ENCODE measurements at regions not wholly inside any gene's neighbourhood (a gene's known extent, or its start where the extent isn't known, plus 50 kb on each side); places are given as distances from the start of the nearest gene placed in this dataset.
"Not testable (repeated sequence)": the region's sequence is repeated elsewhere in the genome, so short reads cannot be mapped to it uniquely, and the experiment has no call there.

GRCh38 chr11:79609511-79609910 lies 168.7 kb upstream of the TENM4 start:
- no peaks in the 10 kb centered on the region for H3K9me3 ChIP-seq (ENCODE audit: control insufficient read depth, low read length)
- H3K4me3 ChIP-seq (ENCODE audit: insufficient read depth in 1 of 2, low read depth in 1 of 2, low read length in 2 of 2) = no peak overlapping the region
- no peaks in the 10 kb centered on the region for H3K4me1 ChIP-seq (ENCODE audit: control insufficient read depth, insufficient read depth, low read depth, low read length)
- H2BK120ac ChIP-seq (ENCODE audit: low read depth, low read length) = no peak overlapping the region
- H3K18ac ChIP-seq (ENCODE audit: low read depth in 1 of 2, low read length in 2 of 2) = no peak overlapping the region
- H2BK15ac ChIP-seq (ENCODE audit: low read depth, poor library complexity, severe bottlenecking) = no peak overlapping the region
- H3K79me1 ChIP-seq (replicated peaks; ENCODE audit: low read length, poor library complexity, severe bottlenecking) = no peaks in the 10 kb centered on the region
- WGBS = 71% methylated on average over 2 of the region's 2 CpGs
- H3K14ac ChIP-seq (ENCODE audit: low read length in 2 of 2) = no peak overlapping the region
- H2BK5ac ChIP-seq (ENCODE audit: low read depth, low read length, poor library complexity, severe bottlenecking) = no peak overlapping the region
- H3K27ac ChIP-seq (ENCODE audit: low read length, poor library complexity, severe bottlenecking) = no peak overlapping the region
- no peak overlapping the region for H2AK5ac ChIP-seq (ENCODE audit: low read length, severe bottlenecking)
- H4K91ac ChIP-seq (ENCODE audit: low read length) = no peak overlapping the region
- no peak overlapping the region for H3K9ac ChIP-seq (ENCODE audit: low read length)
- no peak overlapping the region for H3K4me2 ChIP-seq (ENCODE audit: low read length, poor library complexity, severe bottlenecking)
- H3K27me3 ChIP-seq (ENCODE audit: control insufficient read depth in 1 of 2, insufficient read depth in 1 of 2, low read length in 2 of 2) = no peaks in the 10 kb centered on the region
- DNase-seq = no peak
- no peak overlapping the region for H3K23ac ChIP-seq (ENCODE audit: low read length in 2 of 2)
- no peak overlapping the region for H3K4ac ChIP-seq (ENCODE audit: low read depth in 1 of 2, low read length in 2 of 2)
- H2AFZ ChIP-seq (ENCODE audit: low read depth, low read length) = no peak overlapping the region
- no peak overlapping the region for H2BK12ac ChIP-seq (ENCODE audit: low read length in 2 of 2)
- no peaks in the 10 kb centered on the region for H3K36me3 ChIP-seq (ENCODE audit: control insufficient read depth in 1 of 2, insufficient read depth in 2 of 2, low read depth in 1 of 2, low read length in 2 of 2)
- H4K8ac ChIP-seq (ENCODE audit: low read length) = no peak overlapping the region

- not testable (repeated sequence) for H3K27ac ChIP-seq (ENCODE audit: low read length, poor library complexity, severe bottlenecking); H2BK15ac ChIP-seq (ENCODE audit: low read depth, poor library complexity, severe bottlenecking); H3K9me3 ChIP-seq (ENCODE audit: control insufficient read depth, low read length); H3K4me3 ChIP-seq (ENCODE audit: insufficient read depth in 1 of 2, low read depth in 1 of 2, low read length in 2 of 2); H4K91ac ChIP-seq (ENCODE audit: low read length); H2BK120ac ChIP-seq (ENCODE audit: low read depth, low read length); DNase-seq; H4K8ac ChIP-seq (ENCODE audit: low read length); H2AK5ac ChIP-seq (ENCODE audit: low read length, severe bottlenecking); H3K4me2 ChIP-seq (ENCODE audit: low read length, poor library complexity, severe bottlenecking); H3K4ac ChIP-seq (ENCODE audit: low read depth in 1 of 2, low read length in 2 of 2); H3K14ac ChIP-seq (ENCODE audit: low read length in 2 of 2); H2BK12ac ChIP-seq (ENCODE audit: low read length in 2 of 2); H3K36me3 ChIP-seq (ENCODE audit: control insufficient read depth in 1 of 2, insufficient read depth in 2 of 2, low read depth in 1 of 2, low read length in 2 of 2); H3K9ac ChIP-seq (ENCODE audit: low read length); H3K18ac ChIP-seq (ENCODE audit: low read depth in 1 of 2, low read length in 2 of 2); H2BK5ac ChIP-seq (ENCODE audit: low read depth, low read length, poor library complexity, severe bottlenecking); H3K23ac ChIP-seq (ENCODE audit: low read length in 2 of 2); H3K4me1 ChIP-seq (ENCODE audit: control insufficient read depth, insufficient read depth, low read depth, low read length); H3K79me1 ChIP-seq (replicated peaks; ENCODE audit: low read length, poor library complexity, severe bottlenecking); H2AFZ ChIP-seq (ENCODE audit: low read depth, low read length); H3K27me3 ChIP-seq (ENCODE audit: control insufficient read depth in 1 of 2, insufficient read depth in 1 of 2, low read length in 2 of 2)
- 89% methylated on average over 1 of the region's 3 CpGs for WGBS
Measured at GRCh38 chr11:79606461-79606860, 165.6 kb upstream of the TENM4 start.

DNA sequence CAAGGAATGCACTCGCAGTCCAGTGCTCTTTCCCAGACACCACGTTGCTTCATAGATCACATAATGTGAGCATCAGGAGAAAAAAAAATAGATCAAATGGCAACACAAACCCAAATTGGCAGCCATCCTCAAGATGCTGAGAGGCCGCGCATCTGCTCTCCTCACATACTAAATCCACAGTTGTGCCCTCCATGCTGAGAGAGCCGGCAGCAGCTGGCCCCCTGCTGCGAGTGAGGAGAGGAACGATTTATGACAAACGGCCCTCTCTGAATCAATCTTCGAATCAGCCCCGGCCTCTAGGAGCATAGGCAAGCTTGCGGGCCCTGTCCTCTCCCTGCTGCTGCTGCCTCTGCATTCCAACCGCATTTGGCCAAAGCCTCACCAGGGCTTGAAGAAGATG lies 159.9 kb upstream of the TENM4 start:
- H3K4me2 ChIP-seq (ENCODE audit: low read length, poor library complexity, severe bottlenecking) = no peak overlapping the region
- H4K91ac ChIP-seq (ENCODE audit: low read length) = no peak overlapping the region
- no peak overlapping the region for H3K14ac ChIP-seq (ENCODE audit: low read length in 2 of 2)
- H3K36me3 ChIP-seq (ENCODE audit: control insufficient read depth in 1 of 2, insufficient read depth in 2 of 2, low read depth in 1 of 2, low read length in 2 of 2) = no peaks in the 10 kb centered on the region
- no peak overlapping the region for H3K4me3 ChIP-seq (ENCODE audit: insufficient read depth in 1 of 2, low read depth in 1 of 2, low read length in 2 of 2)
- no peak overlapping the region for H2BK5ac ChIP-seq (ENCODE audit: low read depth, low read length, poor library complexity, severe bottlenecking)
- no peaks in the 10 kb centered on the region for H3K9me3 ChIP-seq (ENCODE audit: control insufficient read depth, low read length)
- no peak overlapping the region for H3K27ac ChIP-seq (ENCODE audit: low read length, poor library complexity, severe bottlenecking)
- H3K4ac ChIP-seq (ENCODE audit: low read depth in 1 of 2, low read length in 2 of 2) = no peak overlapping the region
- no peak overlapping the region for H2BK120ac ChIP-seq (ENCODE audit: low read depth, low read length)
- 78% methylated on average over 12 of the region's 12 CpGs for WGBS
- no peak overlapping the region for H3K18ac ChIP-seq (ENCODE audit: low read depth in 1 of 2, low read length in 2 of 2)
- peaks cover 2% of the 10 kb centered on the region for H3K4me1 ChIP-seq (ENCODE audit: control insufficient read depth, insufficient read depth, low read depth, low read length)
- no peak overlapping the region for H2AFZ ChIP-seq (ENCODE audit: low read depth, low read length)
- H2BK12ac ChIP-seq (ENCODE audit: low read length in 2 of 2) = no peak overlapping the region
- H4K8ac ChIP-seq (ENCODE audit: low read length) = no peak overlapping the region
- no peak for DNase-seq
- H3K9ac ChIP-seq (ENCODE audit: low read length) = no peak overlapping the region
- H3K79me1 ChIP-seq (replicated peaks; ENCODE audit: low read length, poor library complexity, severe bottlenecking) = no peaks in the 10 kb centered on the region
- H2AK5ac ChIP-seq (ENCODE audit: low read length, severe bottlenecking) = no peak overlapping the region
- no peak overlapping the region for H3K23ac ChIP-seq (ENCODE audit: low read length in 2 of 2)
- H2BK15ac ChIP-seq (ENCODE audit: low read depth, poor library complexity, severe bottlenecking) = no peak overlapping the region
- peaks cover 3 to 4% of the 10 kb centered on the region in 2 experiments for H3K27me3 ChIP-seq (ENCODE audit: control insufficient read depth in 1 of 2, insufficient read depth in 1 of 2, low read length in 2 of 2)

- Histone ChIP-seq H2BK15ac (ENCODE audit: low read depth, poor library complexity, severe bottlenecking) (no peak overlapping the region), H3K23ac (ENCODE audit: low read length in 2 of 2) (no peak overlapping the region), H3K79me1 (replicated peaks; ENCODE audit: low read length, poor library complexity, severe bottlenecking) (no peaks in the 10 kb centered on the region), H3K9me3 (ENCODE audit: control insufficient read depth, low read length) (peaks cover 2% of the 10 kb centered on the region), H3K4me1 (ENCODE audit: control insufficient read depth, insufficient read depth, low read depth, low read length) (peaks cover 2% of the 10 kb centered on the region), H3K27me3 (ENCODE audit: control insufficient read depth in 1 of 2, insufficient read depth in 1 of 2, low read length in 2 of 2) (no peaks in the 10 kb centered on the region), H3K4me3 (ENCODE audit: insufficient read depth in 1 of 2, low read depth in 1 of 2, low read length in 2 of 2) (no peak overlapping the region), H3K4me2 (ENCODE audit: low read length, poor library complexity, severe bottlenecking) (no peak overlapping the region), H3K36me3 (ENCODE audit: control insufficient read depth in 1 of 2, insufficient read depth in 2 of 2, low read depth in 1 of 2, low read length in 2 of 2) (no peaks in the 10 kb centered on the region), H2BK5ac (ENCODE audit: low read depth, low read length, poor library complexity, severe bottlenecking) (no peak overlapping the region), H3K4ac (ENCODE audit: low read depth in 1 of 2, low read length in 2 of 2) (no peak overlapping the region), H3K14ac (ENCODE audit: low read length in 2 of 2) (no peak overlapping the region), H2BK120ac (ENCODE audit: low read depth, low read length) (no peak overlapping the region), H3K18ac (ENCODE audit: low read depth in 1 of 2, low read length in 2 of 2) (no peak overlapping the region), H4K91ac (ENCODE audit: low read length) (no peak overlapping the region), H2AK5ac (ENCODE audit: low read length, severe bottlenecking) (no peak overlapping the region), H2AFZ (ENCODE audit: low read depth, low read length) (no peak overlapping the region), H3K9ac (ENCODE audit: low read length) (no peak overlapping the region), H4K8ac (ENCODE audit: low read length) (no peak overlapping the region), H3K27ac (ENCODE audit: low read length, poor library complexity, severe bottlenecking) (no peak overlapping the region), H2BK12ac (ENCODE audit: low read length in 2 of 2) (no peak overlapping the region)
- 23% methylated on average over 4 of the region's 4 CpGs for WGBS
- DNase-seq = no peak
Measured at GRCh38 chr11:79594834-79595233, 154.0 kb upstream of the TENM4 start.
